DOHH2 (cell line): ENCODE measurements at regions not wholly inside any gene's neighbourhood (a gene's known extent, or its start where the extent isn't known, plus 50 kb on each side); places are given as distances from the start of the nearest gene placed in this dataset.

Experiments
- H3F3A ChIP-seq: fragments of 200-600 bp; sonication (generic), shearing (Covaris generic); 2 replicates; pipeline ENCODE4 v1.6.0; 2016; ENCODE audit warnings: antibody characterized with exemption, mild to moderate bottlenecking; ENCODE audit not compliant: control insufficient read depth, insufficient read depth
- H3K27ac ChIP-seq: fragments of 200-600 bp; sonication (generic); 2 replicates; pipeline ENCODE4 v1.5.1; 2014; ENCODE audit warnings: low read depth, mild to moderate bottlenecking, low read length, moderate library complexity
- H3K27me3 ChIP-seq: fragments of 200-600 bp; sonication (generic); 2 replicates; pipeline ENCODE4 v1.6.1; 2014; ENCODE audit warnings: mild to moderate bottlenecking, low read length, mixed read lengths; ENCODE audit not compliant: control insufficient read depth
- H3K36me3 ChIP-seq: fragments of 200-600 bp; sonication (generic); 2 replicates; pipeline ENCODE4 v1.6.1; 2014; ENCODE audit warnings: mild to moderate bottlenecking, low read length, moderate library complexity, mixed read lengths; ENCODE audit not compliant: control insufficient read depth
- H3K4me1 ChIP-seq: fragments of 200-600 bp; sonication (generic); 2 replicates; pipeline ENCODE4 v1.6.1; 2014; ENCODE audit warnings: mild to moderate bottlenecking, low read length, mixed read lengths; ENCODE audit not compliant: control insufficient read depth
- H3K4me2 ChIP-seq: fragments of 200-600 bp; sonication (generic); 2 replicates; pipeline ENCODE4 v1.6.0; 2014; ENCODE audit warnings: mild to moderate bottlenecking, low read length, moderate library complexity
- H3K4me3 ChIP-seq: fragments of 200-600 bp; sonication (generic); 2 replicates; pipeline ENCODE4 v1.5.1; 2014; ENCODE audit warnings: mild to moderate bottlenecking, low read length, mixed read lengths
- H3K79me2 ChIP-seq: fragments of 200-600 bp; sonication (generic); 2 replicates; pipeline ENCODE4 v1.6.1; 2014; ENCODE audit warnings: mild to moderate bottlenecking, low read length, mixed read lengths; ENCODE audit not compliant: control insufficient read depth
- H3K9me2 ChIP-seq: fragments of 200-600 bp; sonication (generic); replicated peaks from 2 replicates; pipeline ENCODE4 v1.6.1; 2014; ENCODE audit warnings: mild to moderate bottlenecking, low read length, mixed read lengths; ENCODE audit not compliant: control insufficient read depth
- H3K9me3 ChIP-seq: fragments of 200-600 bp; sonication (generic); 2 replicates; pipeline ENCODE4 v1.6.1; 2014; ENCODE audit warnings: antibody characterized with exemption, low read length, mixed read lengths; ENCODE audit not compliant: control insufficient read depth, insufficient read depth
- H4K20me1 ChIP-seq: fragments of 200-600 bp; sonication (generic); 2 replicates; pipeline ENCODE4 v1.6.0; 2014; ENCODE audit warnings: low read depth, mild to moderate bottlenecking, antibody characterized with exemption, low read length, moderate library complexity; ENCODE audit not compliant: control insufficient read depth, insufficient read depth
- EZH2phosphoT487 ChIP-seq: fragments of 200-600 bp; sonication (generic); IDR thresholded peaks from 2 replicates; pipeline ENCODE4 v1.6.1; 2017; ENCODE audit warnings: borderline replicate concordance, mild to moderate bottlenecking, antibody characterized with exemption, low read length, moderate library complexity, mixed read lengths
- TF ChIP-seq, protein P1 (sequence below): fragments of 200-600 bp; sonication (generic); IDR thresholded peaks from one replicate; pipeline ENCODE4 v1.5.1; 2014; ENCODE audit warnings: antibody characterized with exemption, mild to moderate bottlenecking, low read depth, low read length; ENCODE audit not compliant: poor library complexity, severe bottlenecking

DNA sequence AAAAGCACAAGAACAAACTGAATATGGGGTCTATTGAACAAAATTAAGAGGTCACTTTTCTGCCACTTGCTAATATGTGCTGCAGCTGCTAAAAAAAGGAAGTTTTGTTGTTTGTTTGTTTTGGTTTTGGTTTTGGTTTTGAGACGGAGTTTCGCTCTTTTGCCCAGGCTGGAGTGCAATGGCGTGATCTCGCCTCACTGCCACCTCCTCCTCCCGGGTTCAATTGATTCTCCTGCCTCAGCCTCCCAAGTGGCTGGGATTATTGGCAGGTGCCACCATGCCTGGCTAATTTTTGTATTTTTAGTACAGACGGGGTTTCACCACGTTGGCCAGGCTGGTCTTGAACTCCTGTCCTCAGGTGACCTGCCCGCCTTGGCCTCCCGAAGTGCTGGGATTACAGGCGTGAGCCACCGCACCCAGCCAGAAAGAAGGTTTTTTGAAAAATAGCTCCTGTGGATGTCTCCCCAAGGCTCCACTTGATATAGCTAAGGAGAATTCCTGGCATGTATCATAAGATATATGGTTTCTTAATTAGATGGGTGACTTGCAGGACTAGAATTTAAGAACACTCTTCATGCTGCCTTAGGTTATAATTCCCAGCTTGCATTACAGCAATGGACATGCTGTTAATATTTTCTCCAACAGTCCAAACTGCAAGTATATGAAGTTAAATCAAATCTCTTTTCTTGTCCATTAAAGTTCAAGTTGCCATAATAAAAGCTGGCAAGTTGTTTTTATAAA is 237.6 kb upstream of the AMIGO2 start:
- Histone ChIP-seq H3K4me3 (no peak overlapping the region), H3K27me3 (no peaks in the 10 kb centered on the region), H3K4me2 (0 out of 2 replicates have a peak overlapping the region, but pooled peaks have one; percentile 8), H4K20me1 (no peaks in the 10 kb centered on the region), H3K4me1 (peaks cover 19% of the 10 kb centered on the region), H3K36me3 (no peaks in the 10 kb centered on the region), H3K9me3 (no peaks in the 10 kb centered on the region), H3F3A (peaks cover 3% of the 10 kb centered on the region; the same call in 1 of the 2 replicates), H3K79me2 (no peaks in the 10 kb centered on the region), H3K27ac (no peak overlapping the region), H3K9me2 (no peaks in the 10 kb centered on the region)
- no peak for TF ChIP-seq EZH2phosphoT487
- TF ChIP-seq, protein P1, sequence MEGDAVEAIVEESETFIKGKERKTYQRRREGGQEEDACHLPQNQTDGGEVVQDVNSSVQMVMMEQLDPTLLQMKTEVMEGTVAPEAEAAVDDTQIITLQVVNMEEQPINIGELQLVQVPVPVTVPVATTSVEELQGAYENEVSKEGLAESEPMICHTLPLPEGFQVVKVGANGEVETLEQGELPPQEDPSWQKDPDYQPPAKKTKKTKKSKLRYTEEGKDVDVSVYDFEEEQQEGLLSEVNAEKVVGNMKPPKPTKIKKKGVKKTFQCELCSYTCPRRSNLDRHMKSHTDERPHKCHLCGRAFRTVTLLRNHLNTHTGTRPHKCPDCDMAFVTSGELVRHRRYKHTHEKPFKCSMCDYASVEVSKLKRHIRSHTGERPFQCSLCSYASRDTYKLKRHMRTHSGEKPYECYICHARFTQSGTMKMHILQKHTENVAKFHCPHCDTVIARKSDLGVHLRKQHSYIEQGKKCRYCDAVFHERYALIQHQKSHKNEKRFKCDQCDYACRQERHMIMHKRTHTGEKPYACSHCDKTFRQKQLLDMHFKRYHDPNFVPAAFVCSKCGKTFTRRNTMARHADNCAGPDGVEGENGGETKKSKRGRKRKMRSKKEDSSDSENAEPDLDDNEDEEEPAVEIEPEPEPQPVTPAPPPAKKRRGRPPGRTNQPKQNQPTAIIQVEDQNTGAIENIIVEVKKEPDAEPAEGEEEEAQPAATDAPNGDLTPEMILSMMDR, result no peak

DNA sequence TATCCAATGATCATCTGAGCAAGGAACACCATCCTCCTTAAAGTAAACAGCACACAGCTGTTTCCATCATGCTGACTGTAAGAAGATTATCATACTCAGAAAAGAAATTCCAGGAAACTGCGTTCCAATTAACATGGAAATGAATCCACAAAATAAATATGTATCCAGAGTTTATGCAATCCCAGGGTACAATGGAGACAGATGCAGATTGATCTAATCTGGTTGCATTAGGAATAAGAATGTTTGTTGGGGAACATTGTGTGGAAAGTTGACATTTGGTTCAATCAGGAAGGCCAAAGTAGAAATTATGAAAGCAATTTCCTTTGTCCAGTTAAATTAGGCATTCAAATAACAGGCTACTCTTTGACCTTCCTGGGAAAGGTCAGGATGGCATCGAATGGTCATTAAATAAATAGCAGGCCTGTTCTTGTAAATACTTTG is 236.9 kb upstream of the AMIGO2 start:
- no peak overlapping the region for H3K4me3 ChIP-seq
- peaks cover 20% of the 10 kb centered on the region for H3K4me1 ChIP-seq

DNA sequence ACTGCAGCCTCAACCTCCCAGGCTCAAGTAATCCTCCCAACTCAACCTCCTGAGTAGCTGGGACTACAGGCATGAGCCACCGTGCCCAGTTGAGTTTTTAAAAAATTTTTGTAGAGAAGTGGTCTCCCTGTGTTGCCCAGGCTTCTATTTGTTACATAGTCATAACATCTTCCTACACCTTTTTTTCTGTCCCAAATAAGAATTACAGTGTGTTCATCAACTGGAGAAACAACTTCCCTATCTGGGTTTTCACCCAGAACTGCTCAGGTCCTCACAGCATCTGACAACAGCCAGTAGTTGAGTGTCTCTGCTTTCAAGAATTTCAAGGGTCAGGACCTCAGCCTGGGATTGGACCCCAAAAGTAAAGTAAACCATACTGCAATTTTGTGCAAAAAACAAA is 235.2 kb upstream of the AMIGO2 start:
- Histone ChIP-seq H3K36me3 (no peaks in the 10 kb centered on the region), H3K4me2 (no peak overlapping the region), H3K4me1 (peaks cover 20% of the 10 kb centered on the region), H3F3A (peaks cover 4% of the 10 kb centered on the region; the same call in 1 of the 2 replicates), H3K9me2 (no peaks in the 10 kb centered on the region), H4K20me1 (no peaks in the 10 kb centered on the region), H3K27me3 (no peaks in the 10 kb centered on the region), H3K9me3 (no peaks in the 10 kb centered on the region), H3K27ac (no peak overlapping the region), H3K79me2 (no peaks in the 10 kb centered on the region), H3K4me3 (no peak overlapping the region)
- no peak for TF ChIP-seq EZH2phosphoT487
- TF ChIP-seq, protein P1, result no peak

More for the DNA sequence above, 236.9 kb upstream of the AMIGO2 start:
- Histone ChIP-seq H4K20me1 (no peaks in the 10 kb centered on the region), H3K79me2 (no peaks in the 10 kb centered on the region), H3K27me3 (no peaks in the 10 kb centered on the region), H3F3A (peaks cover 4% of the 10 kb centered on the region; the same call in 1 of the 2 replicates), H3K9me2 (no peaks in the 10 kb centered on the region), H3K27ac (no peak overlapping the region), H3K4me2 (no peak overlapping the region), H3K36me3 (no peaks in the 10 kb centered on the region), H3K9me3 (no peaks in the 10 kb centered on the region)
- TF ChIP-seq, protein P1, result no peak
- TF ChIP-seq EZH2phosphoT487, result no peak
